ENCODE measurements at regions not wholly inside any gene's neighbourhood (a gene's known extent, or its start where the extent isn't known, plus 50 kb on each side); places are given as distances from the start of the nearest gene placed in this dataset.

GRCh38 chr3:84586427-84586826 is 372.4 kb upstream of the CADM2 start:
- DNase-seq (ENCODE audit: low spot score): no peak
- TF ChIP-seq CTCF (IDR thresholded peaks at IDR 0.05): no peak
- Histone ChIP-seq H3K4me3 (no peak overlapping the region), H3K36me3 (no peaks in the 10 kb centered on the region), H3K9me3 (no peaks in the 10 kb centered on the region), H3K4me1 (no peaks in the 10 kb centered on the region), H3K27me3 (no peaks in the 10 kb centered on the region), H3K27ac (no peak overlapping the region)

- no peak overlapping the region for H3K4me3 ChIP-seq
- no peaks in the 10 kb centered on the region for H3K27me3 ChIP-seq
- no peak for TF ChIP-seq CTCF (IDR thresholded peaks at IDR 0.05)
- no peaks in the 10 kb centered on the region for H3K9me3 ChIP-seq
- no peak overlapping the region for H3K27ac ChIP-seq
- DNase-seq (ENCODE audit: low spot score): no peak
- no peaks in the 10 kb centered on the region for H3K4me1 ChIP-seq
- H3K36me3 ChIP-seq: no peaks in the 10 kb centered on the region
Observed at GRCh38 chr3:84600703-84601225, 358.0 kb upstream of the CADM2 start.

GRCh38 chr3:84601303-84601702 is 357.5 kb upstream of the CADM2 start:
- TF ChIP-seq CTCF (IDR thresholded peaks at IDR 0.05): no peak
- no peak for DNase-seq (ENCODE audit: low spot score)
- no peaks in the 10 kb centered on the region for H3K9me3 ChIP-seq
- no peak overlapping the region for H3K4me3 ChIP-seq
- H3K36me3 ChIP-seq: no peaks in the 10 kb centered on the region
- no peak overlapping the region for H3K27ac ChIP-seq
- H3K27me3 ChIP-seq: no peaks in the 10 kb centered on the region
- no peaks in the 10 kb centered on the region for H3K4me1 ChIP-seq

GRCh38 chr3:84621823-84622222 is 337.0 kb upstream of the CADM2 start:
- Histone ChIP-seq H3K4me3 (no peak overlapping the region), H3K4me1 (no peaks in the 10 kb centered on the region), H3K9me3 (no peaks in the 10 kb centered on the region), H3K36me3 (no peaks in the 10 kb centered on the region), H3K27me3 (no peaks in the 10 kb centered on the region), H3K27ac (no peak overlapping the region)
- TF ChIP-seq CTCF (IDR thresholded peaks at IDR 0.05): no peak
- DNase-seq (ENCODE audit: low spot score): no peak

GRCh38 chr3:84634668-84635067 is 324.1 kb upstream of the CADM2 start:
- no peak for DNase-seq (ENCODE audit: low spot score)
- Histone ChIP-seq H3K27me3 (no peaks in the 10 kb centered on the region), H3K27ac (no peak overlapping the region), H3K9me3 (no peaks in the 10 kb centered on the region), H3K36me3 (no peaks in the 10 kb centered on the region), H3K4me3 (no peak overlapping the region), H3K4me1 (no peaks in the 10 kb centered on the region)
- no peak for TF ChIP-seq CTCF (IDR thresholded peaks at IDR 0.05)

- no peaks in the 10 kb centered on the region for H3K27me3 ChIP-seq
- no peaks in the 10 kb centered on the region for H3K9me3 ChIP-seq
- H3K36me3 ChIP-seq: no peaks in the 10 kb centered on the region
- no peak overlapping the region for H3K4me3 ChIP-seq
- no peak overlapping the region for H3K27ac ChIP-seq
- no peak for TF ChIP-seq CTCF (IDR thresholded peaks at IDR 0.05)
- H3K4me1 ChIP-seq: no peaks in the 10 kb centered on the region
- no peak for DNase-seq (ENCODE audit: low spot score)
Observed at GRCh38 chr3:84637272-84637671, 321.5 kb upstream of the CADM2 start.

Measured in right atrium auricular region (tissue), 2 donors.